HG03025 (cell line): ENCODE measurements at regions not wholly inside any gene's neighbourhood (a gene's known extent, or its start where the extent isn't known, plus 50 kb on each side); places are given as distances from the start of the nearest gene placed in this dataset.

ENCODE experiments used
- ATAC-seq: cut with Tn5 transposase; IDR thresholded peaks from one replicate; pipeline ENCODE4 v1.9.1; 2021; ENCODE audit warnings: mild to moderate bottlenecking, moderate library complexity; ENCODE audit not compliant: unreplicated experiment, low FRiP score

DNA sequence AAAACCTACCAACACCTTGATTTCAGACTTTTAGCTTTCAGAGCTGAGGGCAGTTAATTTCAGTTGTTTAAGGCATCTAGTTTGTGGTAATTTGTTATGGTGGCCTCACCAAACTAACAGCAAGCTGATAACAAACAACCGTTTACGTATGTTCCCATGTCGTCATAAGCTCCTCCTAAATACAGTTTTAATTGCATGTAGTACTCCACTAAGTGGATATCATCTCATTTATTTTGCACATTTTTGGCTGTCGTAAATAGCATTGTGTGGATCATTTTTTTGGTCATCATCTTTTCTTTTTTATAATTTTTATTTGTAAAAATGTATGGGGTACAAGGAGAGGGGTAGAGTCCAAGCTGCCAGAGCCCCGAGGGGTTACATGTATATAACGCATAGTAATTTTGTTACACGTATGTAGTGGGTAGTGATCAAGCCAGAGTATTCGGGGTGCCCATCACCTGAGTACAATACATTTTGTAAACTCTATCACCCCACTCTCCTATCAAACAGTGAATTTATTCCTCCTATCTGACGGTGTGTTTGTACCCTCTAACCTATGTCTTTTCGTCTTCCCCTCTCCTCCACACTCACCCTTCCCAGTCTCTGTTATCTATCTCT, 89.2 kb upstream of the MYCN start:
- ATAC-seq = no peak

DNA sequence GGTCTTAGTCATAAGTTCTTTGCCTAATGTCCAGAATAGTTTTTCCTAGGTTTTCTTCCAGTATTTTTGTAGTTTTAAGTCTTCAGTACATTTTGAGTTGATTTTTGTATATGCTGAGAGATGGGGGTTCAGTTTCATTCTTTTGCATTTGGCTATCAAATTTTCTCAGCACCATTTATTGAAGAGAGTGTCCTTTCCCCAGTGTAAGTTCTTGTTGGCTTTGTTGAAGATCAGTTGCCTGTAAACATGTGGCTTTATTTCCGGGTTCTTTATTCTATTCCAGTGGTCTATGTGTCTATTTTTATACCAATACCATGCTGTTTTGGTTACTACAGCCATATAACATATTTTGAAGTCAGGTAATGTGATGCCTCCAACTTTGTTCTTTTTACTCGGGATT, 87.5 kb upstream of the MYCN start:
- no peak for ATAC-seq

DNA sequence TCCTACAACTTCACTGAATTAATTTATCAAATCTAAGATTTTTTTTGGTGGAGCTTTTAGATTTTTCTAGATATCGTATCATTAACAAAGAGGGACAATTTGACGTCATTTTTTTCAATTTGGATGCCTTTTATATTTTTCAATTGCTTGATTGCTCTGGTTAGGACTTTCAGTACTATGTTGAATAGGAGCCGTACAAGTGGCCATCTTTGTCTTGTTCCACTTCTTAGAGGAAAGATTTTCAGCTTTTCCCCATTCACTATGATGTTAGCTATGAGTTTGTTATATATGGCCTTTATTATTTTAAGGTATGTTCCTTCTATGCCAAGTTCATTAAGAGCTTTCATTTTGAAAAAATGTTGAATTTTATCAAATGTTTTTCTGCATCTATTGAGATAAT, 86.4 kb upstream of the MYCN start:
- ATAC-seq = no peak

DNA sequence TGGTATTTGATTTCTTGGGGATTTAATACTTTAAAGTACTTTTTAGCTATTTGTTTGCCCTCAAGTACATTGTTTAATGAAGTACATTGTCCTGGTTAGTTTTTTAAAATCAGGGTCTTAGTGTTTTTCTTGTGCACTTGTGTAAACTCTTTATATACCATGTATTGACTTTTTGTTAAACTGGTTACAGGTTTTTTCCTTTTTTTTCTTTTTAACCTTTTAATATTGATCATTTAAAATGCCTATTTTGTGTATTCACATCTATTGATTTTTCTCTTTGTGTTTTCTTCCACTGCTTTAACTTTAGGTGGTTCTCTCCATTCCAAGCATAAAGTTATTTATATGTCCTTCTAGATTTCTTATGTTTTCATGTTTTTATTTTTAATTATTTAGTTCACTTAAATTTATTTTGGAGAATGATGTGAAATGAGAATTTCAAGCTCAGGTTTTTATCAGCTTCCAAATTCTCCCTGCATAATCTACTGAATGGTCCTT, 84.5 kb upstream of the MYCN start:
- no peak for ATAC-seq

DNA sequence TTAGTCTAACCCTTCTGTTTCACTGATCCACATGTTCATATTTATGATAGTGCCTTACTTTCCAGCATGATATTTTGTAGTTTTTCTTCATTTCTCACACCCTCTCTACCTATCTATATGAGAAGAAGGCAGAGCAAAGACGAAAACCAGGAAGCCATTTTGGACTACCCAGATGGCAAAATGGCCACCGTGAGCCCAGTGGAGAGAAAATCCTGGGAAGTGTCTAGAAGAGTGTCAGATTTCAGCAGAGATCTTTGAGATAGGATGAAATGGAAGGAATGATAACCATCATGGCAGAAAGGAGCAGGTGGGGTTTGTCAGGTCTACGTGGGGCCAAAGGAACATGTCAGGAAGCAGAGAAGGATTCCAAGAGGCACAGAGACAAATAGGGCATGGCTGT, 84.0 kb upstream of the MYCN start:
- no peak for ATAC-seq

DNA sequence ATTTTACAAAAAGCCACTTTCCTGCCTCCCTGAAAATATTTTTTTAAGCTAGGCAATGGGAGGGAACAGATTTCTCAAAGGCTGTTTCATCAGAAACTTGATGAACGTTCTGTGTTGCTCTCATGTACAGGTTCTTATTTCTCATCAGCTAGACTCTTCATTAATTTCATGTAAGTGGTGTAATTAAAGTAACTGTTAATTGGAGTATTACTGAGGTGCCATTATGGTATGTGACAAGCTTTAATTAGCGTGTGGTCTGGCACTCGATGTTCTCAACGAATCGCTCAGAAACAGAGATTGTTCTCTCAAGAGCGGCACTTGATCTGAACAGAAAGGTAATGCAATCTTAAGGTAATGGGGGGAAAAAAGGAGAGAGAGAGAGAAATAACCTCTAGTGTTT, 81.9 kb upstream of the MYCN start:
- no peak for ATAC-seq

DNA sequence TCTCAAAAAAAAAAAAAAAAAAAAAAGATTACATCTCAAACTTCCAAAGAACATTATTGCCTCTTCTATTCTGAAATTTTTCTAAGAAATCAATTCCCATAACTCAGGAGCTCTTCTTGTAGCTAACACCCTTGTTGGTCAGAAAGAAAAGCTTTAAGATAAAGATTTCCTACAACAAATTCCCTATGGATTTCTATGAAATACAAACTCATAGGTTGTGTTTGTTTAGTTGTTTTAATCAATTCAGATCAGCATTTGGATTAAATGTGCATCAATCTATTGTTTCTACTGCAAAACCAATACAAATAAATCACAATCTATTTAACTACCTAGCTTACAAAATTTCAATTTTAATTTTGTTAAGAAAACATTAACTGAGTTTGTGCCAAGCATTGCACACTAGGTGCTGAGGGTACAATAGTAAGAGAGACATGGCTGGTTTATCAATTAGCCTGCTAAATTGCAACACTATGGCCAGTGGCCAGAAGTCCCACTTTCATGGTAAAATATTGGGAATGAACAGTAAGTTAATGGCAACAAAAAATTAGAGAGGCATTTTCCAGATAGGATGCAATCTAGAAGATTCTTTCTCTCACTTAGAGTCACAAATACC, 80.2 kb upstream of the MYCN start:
- ATAC-seq = no peak

DNA sequence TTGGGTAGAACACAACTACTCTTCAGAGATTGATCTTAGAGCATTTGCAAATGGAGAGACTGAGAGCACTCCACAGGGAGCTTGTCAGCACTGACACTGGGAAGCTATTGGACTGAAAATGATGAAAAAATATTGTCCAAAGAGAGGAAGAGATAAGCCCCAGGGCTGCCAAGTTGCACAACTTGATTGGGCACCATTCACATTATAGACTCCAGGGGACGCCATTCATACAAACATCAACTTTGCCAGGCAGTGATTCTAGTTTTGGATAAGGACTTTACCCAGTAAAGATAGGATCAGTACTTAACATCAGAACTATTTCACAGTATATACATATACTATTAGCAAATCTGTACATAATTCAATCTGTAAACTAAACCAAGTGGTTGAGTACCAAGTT, 79.6 kb upstream of the MYCN start:
- no peak for ATAC-seq

DNA sequence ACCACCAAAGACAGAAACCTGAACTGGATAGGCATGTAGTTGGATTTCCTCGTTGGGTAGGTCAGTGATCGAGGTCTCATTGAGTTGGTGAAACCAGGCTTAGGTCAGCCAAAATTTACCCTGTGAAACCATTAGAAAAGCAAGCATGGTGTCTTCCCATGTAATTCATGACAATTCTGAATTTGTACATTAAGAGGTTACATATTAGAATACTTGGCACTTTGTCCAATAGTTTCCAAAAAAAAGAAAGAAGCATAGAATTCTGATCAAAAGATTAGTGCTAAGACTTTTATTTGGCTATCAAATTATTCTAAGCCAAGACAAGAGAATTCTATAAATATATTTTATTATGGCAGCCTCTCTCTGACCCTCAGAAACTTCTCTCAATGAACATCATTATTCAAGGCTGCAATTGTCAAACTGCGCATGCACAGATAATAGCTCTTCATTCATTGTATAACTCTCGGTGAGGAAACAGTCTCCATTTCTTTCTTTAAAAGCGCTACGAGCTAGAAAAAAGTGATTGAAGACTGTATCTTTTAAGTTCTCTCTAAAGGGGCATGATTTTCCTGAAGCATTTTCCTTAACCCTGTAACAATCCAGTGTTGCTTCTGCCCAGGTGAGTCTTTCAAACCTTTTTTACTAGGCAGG, 79.1 kb upstream of the MYCN start:
- ATAC-seq = no peak

DNA sequence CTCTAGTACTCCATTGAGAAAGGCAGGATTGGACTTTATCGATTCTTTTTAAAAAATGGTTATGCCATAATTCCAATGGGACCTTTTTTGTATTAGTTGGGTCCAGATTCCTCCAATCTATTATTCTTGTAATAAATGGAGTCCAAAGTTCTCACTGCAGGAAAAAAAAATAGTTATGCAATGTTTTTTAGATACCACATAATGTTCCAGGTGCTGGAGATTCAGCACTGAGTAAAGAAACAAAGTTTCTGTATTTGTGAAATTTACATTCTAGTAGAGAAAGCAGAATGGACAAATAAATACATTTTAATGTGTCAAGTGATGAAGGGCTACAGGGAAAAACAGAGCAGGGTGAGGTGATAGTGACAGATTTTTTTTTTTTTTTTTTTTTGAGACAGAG, 78.5 kb upstream of the MYCN start:
- ATAC-seq = no peak

DNA sequence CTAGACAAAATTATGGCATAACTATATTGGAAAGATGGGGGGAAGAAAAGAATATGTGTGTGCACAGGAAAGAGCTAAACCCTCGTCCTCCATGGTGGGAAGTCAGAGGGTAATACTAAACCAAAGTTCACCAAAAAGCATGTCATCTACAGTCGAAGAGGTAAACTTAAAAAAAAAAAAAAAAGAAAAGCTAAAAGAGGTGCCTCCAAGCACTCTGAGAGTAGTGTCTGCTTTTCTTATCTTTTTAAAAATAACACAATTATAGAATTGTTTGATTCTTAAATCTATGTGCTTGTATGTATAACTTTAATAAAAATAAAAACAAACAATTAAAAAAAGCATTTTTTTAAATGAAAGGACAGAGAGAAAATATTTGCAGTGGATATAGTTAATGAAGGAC, 77.3 kb upstream of the MYCN start:
- no peak for ATAC-seq

DNA sequence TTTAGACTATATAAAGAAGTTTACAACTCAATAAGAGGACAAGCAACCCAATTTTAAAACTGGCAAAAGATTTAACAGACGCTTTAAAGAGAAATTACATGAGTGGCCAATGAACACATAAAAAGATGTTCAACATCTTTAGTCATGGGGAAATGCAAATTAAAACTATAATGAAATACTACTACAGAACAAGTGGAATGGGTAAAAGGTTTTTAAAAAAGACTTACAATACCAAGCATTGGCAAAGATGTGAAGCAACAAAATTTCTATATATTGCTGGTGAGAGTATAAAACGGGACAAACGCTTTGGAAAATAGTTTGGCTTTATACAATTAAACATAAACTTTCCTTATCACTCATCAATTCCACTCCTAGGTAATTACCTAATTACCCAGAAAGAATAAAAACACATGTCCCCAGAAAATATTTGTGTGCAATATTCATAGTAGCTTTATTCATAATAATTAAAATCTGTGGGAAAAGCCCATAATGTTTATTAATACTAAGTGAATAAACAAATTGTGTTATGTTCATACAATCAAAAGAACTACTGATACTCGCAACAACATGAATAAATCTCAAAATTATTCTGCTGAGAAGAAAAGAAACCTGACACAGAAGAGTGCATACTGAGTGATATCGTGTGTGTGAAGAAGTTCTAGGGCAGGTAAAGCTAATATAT, 76.7 kb upstream of the MYCN start:
- no peak for ATAC-seq

DNA sequence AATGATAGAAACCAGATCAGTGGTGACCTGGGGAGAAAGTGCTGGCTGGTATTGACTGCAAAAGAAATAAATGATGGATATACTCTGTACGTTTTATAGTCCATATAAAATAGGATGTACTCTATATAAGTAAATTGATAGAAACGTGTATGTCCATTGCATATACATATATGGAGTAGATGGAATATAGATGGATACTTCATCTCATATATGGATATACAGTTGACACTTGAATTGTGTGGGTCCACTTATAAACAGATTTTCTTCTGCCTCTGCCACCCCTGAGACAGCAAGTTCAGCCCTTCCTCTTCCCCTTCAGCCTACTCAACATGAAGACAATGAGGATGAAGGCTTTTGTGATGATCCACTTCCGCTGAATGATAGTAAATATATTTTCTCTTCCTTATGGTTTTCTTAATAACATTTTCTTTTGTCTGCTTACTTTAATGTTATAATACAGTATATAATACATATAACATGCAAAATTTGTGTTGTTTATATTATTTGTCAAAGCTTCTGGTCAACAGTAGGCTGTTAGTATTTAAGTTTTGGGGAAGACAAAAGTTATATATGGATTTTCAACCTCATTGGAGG, 76.1 kb upstream of the MYCN start:
- ATAC-seq = no peak

DNA sequence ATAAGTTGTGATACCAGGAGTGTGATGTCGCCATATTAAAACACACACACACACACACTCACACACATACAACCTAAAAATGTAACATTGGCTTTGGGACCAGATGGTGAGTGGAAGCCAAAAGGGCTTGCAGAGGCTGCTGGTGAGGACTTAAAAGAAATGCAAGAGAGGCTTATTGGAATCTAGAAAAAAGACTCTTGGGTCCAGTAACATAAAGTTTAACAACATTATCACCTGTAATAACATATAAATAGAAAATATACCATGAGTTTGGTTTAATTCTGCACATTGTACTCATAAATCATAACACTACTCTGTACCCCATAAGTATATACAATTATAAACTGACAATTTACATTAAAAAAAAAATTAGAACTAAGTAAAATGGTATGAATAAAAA, 74.4 kb upstream of the MYCN start:
- ATAC-seq = no peak

DNA sequence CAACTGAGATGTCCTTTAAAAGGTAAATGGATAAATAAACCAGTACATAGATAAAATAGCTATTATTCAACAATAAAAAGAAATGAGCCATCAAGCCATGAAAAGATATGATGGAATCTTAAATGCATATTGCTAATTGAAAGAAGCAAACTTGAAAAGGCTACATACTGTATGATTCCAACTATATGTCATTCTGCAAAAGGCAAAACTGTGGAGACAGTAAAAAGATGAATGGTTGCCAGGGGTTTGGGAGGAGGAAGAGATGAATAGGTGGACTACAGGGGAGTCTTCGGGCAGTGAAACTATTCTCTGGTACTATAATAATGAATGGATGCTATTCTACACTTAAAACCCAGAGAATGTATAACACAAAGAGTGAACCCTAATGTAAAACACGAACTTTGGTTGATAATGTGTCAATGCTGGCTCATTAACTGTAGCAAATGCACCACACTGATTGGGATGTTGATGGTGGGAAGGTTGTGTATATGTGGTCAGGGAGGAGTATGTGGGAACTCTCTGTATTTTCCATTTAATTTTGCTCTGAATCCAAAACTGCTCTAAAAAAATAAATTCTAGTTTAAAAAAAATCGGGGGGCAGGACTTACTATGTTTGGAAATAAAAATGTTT, 73.7 kb upstream of the MYCN start:
- no peak for ATAC-seq

DNA sequence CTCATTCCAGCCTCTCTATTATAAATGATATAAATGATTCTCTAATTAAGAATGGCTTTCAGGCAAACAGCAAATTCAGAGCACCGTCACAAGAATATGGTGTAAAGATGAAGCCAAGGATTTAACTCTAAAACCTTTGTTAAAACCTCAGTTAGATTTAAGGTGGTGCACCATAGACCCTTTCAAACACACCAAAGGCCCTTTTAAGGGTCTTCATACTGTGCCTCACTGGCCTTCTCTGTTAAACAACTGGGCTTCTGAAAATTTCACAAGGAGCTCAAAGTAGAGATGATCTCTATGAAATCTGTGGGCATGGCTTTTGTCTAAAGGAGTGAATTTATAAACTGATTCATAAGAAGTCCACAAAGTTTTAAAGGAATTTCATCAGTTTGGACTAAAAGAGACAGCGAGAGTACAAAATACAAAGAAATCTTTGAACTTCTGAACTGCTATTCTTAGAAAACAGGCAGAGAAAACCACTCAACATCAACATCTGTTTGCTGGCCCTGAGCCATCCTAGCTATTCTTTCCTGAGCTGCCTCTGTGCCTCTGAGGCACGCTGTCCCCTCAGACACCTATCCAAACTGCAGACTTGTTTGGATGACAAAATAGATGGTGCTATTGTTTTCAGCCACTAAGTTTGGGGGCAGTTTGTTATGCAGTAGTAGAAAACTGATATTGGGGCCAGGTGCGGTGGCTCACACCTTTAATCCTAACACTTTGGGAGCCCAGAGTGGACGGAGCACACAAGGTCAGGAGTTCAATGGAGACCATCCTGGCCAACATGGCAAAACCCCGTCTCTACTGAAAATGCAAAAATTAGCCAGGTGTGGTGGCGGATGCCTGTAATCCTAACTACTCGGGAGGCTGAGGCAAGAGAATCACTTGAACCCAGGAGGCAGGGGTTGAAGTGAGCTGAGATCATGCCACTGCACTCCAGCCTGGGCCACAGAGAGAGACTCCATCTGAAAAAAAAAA, 72.9 kb upstream of the MYCN start:
- no peak for ATAC-seq

DNA sequence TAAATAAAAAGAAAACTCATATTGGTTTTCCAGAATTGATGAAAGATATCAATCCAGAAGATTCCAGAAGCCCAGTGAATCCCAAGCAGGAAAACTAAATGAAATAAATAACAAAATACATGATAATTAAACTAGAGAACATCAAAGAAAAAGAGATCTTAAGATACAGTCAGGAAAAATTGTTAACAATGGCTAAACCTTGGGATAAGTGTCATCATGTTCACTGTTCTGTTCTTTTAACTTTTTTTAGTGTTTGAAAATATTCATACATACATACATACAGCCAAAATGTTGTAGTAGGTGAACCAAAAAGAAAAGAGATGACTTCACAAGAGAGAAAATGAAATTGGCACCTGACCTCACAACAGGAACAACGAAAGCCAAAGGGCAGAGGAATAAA, 72.2 kb upstream of the MYCN start:
- no peak for ATAC-seq

DNA sequence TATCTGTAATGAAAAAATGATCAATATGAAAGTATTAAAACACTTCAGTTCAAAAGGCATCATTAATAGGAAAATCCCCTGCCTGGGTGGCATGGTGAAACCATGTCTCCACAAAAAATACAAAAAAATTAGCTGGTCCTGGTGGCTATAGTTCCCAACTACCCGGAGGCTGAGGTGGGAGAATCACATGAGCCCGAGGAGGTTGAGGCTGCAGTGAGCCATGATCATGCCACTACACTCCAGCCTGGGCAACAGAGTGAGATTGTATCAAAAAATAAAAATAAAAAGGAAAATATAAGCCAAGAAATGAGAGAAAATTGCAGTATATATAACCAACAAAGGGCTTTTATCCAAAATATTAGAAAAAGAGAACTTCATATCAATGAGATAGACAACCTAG, 71.6 kb upstream of the MYCN start:
- no peak for ATAC-seq

DNA sequence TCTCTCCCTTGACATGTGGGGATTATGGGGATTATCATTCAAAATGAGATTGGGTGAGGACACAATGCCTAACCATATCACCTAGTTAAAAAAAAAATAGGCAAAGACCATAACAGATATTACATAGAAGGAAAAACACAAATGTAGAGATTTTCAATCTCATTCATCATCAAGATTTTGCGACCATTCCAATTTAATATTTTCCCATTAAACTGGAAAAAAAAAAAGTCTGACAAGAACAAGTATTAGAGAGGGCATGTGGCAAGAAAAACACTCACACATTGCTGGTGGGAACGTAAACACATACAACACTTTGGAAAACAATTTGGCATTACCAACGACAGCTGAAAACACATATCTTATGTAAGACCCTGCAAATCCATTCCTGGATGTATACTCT, 71.0 kb upstream of the MYCN start:
- ATAC-seq = no peak

DNA sequence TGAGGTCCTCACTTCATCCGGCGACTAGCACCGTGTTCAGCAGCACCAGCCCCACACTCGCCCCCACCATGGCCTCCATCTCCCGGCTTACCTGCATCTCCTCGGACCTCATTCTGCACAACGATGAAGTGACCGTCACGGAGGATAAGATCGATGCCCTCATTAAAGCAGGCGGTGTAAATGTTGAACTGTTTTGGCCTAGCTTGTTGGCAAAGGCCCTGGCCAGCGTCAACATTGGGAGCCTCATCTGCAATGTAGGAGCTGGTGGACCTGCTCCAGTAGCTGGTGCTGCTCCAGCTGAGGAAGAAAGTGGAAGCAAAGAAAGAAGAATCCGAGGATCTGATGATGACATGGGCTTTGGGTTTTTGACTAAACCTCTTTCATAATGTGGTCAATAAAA, 70.5 kb upstream of the MYCN start:
- no peak for ATAC-seq
